ENCODE measurements at regions not wholly inside any gene's neighbourhood (a gene's known extent, or its start where the extent isn't known, plus 50 kb on each side); places are given as distances from the start of the nearest gene placed in this dataset.

DNA sequence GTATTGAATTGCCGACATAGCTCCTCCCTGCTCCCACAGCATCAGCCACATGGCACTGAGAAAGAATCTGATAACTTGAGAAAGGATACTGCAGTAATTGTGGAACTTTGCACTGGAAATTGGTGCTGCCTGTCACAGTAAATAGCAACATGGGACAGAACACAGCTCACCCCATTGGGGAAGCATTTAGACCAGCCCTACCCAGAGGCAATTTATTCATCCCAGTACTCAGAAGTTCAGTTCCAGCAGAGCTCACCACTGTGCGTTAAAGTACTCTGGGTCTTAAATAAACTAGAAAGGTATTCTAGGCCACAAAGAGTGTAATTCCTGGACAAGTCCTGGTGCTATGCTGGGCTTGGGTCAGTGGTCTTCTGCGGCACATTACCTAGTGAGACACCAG, 347.1 kb downstream of the PYDC2 start:
- WGBS: 96% methylated on average over 3 of the region's 3 CpGs
- H3K9me3 ChIP-seq (ENCODE audit: control insufficient read depth in 2 of 2, insufficient read depth in 1 of 2, low read length in 1 of 2): peaks cover 0 to 24% of the 10 kb centered on the region in 2 donors

GRCh38 chr3:191809326-191809949, 348.5 kb downstream of the PYDC2 start:
- DNase-seq (ENCODE audit: low read depth in 6 of 9, low spot score in 9 of 9): no peak
- H3K36me3 ChIP-seq (ENCODE audit: control insufficient read depth in 2 of 2, insufficient read depth in 2 of 2, low read length in 1 of 2): no peaks in the 10 kb centered on the region
- H3K27me3 ChIP-seq (ENCODE audit: control insufficient read depth in 2 of 2, insufficient read depth in 1 of 2, low read length in 1 of 2): no peaks in the 10 kb centered on the region
- H3K4me3 ChIP-seq (ENCODE audit: low read length in 2 of 2): no peak overlapping the region
- H3K9me3 ChIP-seq (ENCODE audit: control insufficient read depth in 2 of 2, insufficient read depth in 1 of 2, low read length in 1 of 2): peaks cover 0 to 21% of the 10 kb centered on the region in 2 donors
- H3K4me1 ChIP-seq (ENCODE audit: control insufficient read depth in 2 of 2, insufficient read depth in 2 of 2, low read length in 2 of 2): no peaks in the 10 kb centered on the region
- no peak overlapping the region for H3K27ac ChIP-seq (ENCODE audit: low read depth in 1 of 2, low read length in 1 of 2)
- 97% methylated on average over 1 of the region's 1 CpG for WGBS

More for the DNA sequence above, 347.1 kb downstream of the PYDC2 start:
- H3K4me3 ChIP-seq (ENCODE audit: low read length in 2 of 2): no peak overlapping the region
- no peaks in the 10 kb centered on the region for H3K27me3 ChIP-seq (ENCODE audit: control insufficient read depth in 2 of 2, insufficient read depth in 1 of 2, low read length in 1 of 2)
- no peak overlapping the region for H3K27ac ChIP-seq (ENCODE audit: low read depth in 1 of 2, low read length in 1 of 2)
- no peaks in the 10 kb centered on the region for H3K4me1 ChIP-seq (ENCODE audit: control insufficient read depth in 2 of 2, insufficient read depth in 2 of 2, low read length in 2 of 2)
- DNase-seq (ENCODE audit: low read depth in 6 of 9, low spot score in 9 of 9): no peak
- no peaks in the 10 kb centered on the region for H3K36me3 ChIP-seq (ENCODE audit: control insufficient read depth in 2 of 2, insufficient read depth in 2 of 2, low read length in 1 of 2)

GRCh38 chr3:191813245-191813644, 352.3 kb downstream of the PYDC2 start:
- Histone ChIP-seq H3K36me3 (ENCODE audit: control insufficient read depth in 2 of 2, insufficient read depth in 2 of 2, low read length in 1 of 2) (no peaks in the 10 kb centered on the region), H3K27ac (ENCODE audit: low read depth in 1 of 2, low read length in 1 of 2) (no peak overlapping the region), H3K9me3 (ENCODE audit: control insufficient read depth in 2 of 2, insufficient read depth in 1 of 2, low read length in 1 of 2) (peaks cover 0 to 4% of the 10 kb centered on the region in 2 donors), H3K27me3 (ENCODE audit: control insufficient read depth in 2 of 2, insufficient read depth in 1 of 2, low read length in 1 of 2) (no peaks in the 10 kb centered on the region), H3K4me3 (ENCODE audit: low read length in 2 of 2) (no peak overlapping the region), H3K4me1 (ENCODE audit: control insufficient read depth in 2 of 2, insufficient read depth in 2 of 2, low read length in 2 of 2) (no peaks in the 10 kb centered on the region)
- no peak for DNase-seq (ENCODE audit: low read depth in 6 of 9, low spot score in 9 of 9)

GRCh38 chr3:191848818-191849217, 387.9 kb downstream of the PYDC2 start:
- H3K27me3 ChIP-seq (ENCODE audit: control insufficient read depth in 2 of 2, insufficient read depth in 1 of 2, low read length in 1 of 2): no peaks in the 10 kb centered on the region
- no peak for DNase-seq (ENCODE audit: low read depth in 6 of 9, low spot score in 9 of 9)
- no peak overlapping the region for H3K4me3 ChIP-seq (ENCODE audit: low read length in 2 of 2)
- H3K9me3 ChIP-seq (ENCODE audit: control insufficient read depth in 2 of 2, insufficient read depth in 1 of 2, low read length in 1 of 2): peaks cover 0 to 3% of the 10 kb centered on the region in 2 donors
- no peak overlapping the region for H3K27ac ChIP-seq (ENCODE audit: low read depth in 1 of 2, low read length in 1 of 2)
- H3K36me3 ChIP-seq (ENCODE audit: control insufficient read depth in 2 of 2, insufficient read depth in 2 of 2, low read length in 1 of 2): no peaks in the 10 kb centered on the region
- no peaks in the 10 kb centered on the region for H3K4me1 ChIP-seq (ENCODE audit: control insufficient read depth in 2 of 2, insufficient read depth in 2 of 2, low read length in 2 of 2)

GRCh38 chr3:191859531-191859930, 398.6 kb downstream of the PYDC2 start:
- 96% methylated on average over 3 of the region's 3 CpGs for WGBS
- H3K27me3 ChIP-seq (ENCODE audit: control insufficient read depth in 2 of 2, insufficient read depth in 1 of 2, low read length in 1 of 2): no peaks in the 10 kb centered on the region
- no peak overlapping the region for H3K4me3 ChIP-seq (ENCODE audit: low read length in 2 of 2)
- DNase-seq (ENCODE audit: low read depth in 6 of 9, low spot score in 9 of 9): no peak
- H3K27ac ChIP-seq (ENCODE audit: low read depth in 1 of 2, low read length in 1 of 2): no peak overlapping the region
- H3K4me1 ChIP-seq (ENCODE audit: control insufficient read depth in 2 of 2, insufficient read depth in 2 of 2, low read length in 2 of 2): no peaks in the 10 kb centered on the region
- H3K9me3 ChIP-seq (ENCODE audit: control insufficient read depth in 2 of 2, insufficient read depth in 1 of 2, low read length in 1 of 2): no peaks in the 10 kb centered on the region
- no peaks in the 10 kb centered on the region for H3K36me3 ChIP-seq (ENCODE audit: control insufficient read depth in 2 of 2, insufficient read depth in 2 of 2, low read length in 1 of 2)

- H3K4me3 ChIP-seq (ENCODE audit: low read length in 2 of 2): no peak overlapping the region
- WGBS: 75% methylated on average over 5 of the region's 5 CpGs
- no peak overlapping the region for H3K27ac ChIP-seq (ENCODE audit: low read depth in 1 of 2, low read length in 1 of 2)
- H3K27me3 ChIP-seq (ENCODE audit: control insufficient read depth in 2 of 2, insufficient read depth in 1 of 2, low read length in 1 of 2): no peaks in the 10 kb centered on the region
- no peaks in the 10 kb centered on the region for H3K36me3 ChIP-seq (ENCODE audit: control insufficient read depth in 2 of 2, insufficient read depth in 2 of 2, low read length in 1 of 2)
- H3K9me3 ChIP-seq (ENCODE audit: control insufficient read depth in 2 of 2, insufficient read depth in 1 of 2, low read length in 1 of 2): peaks cover 0 to 2% of the 10 kb centered on the region in 2 donors
- no peak for DNase-seq (ENCODE audit: low read depth in 6 of 9, low spot score in 9 of 9)
- H3K4me1 ChIP-seq (ENCODE audit: control insufficient read depth in 2 of 2, insufficient read depth in 2 of 2, low read length in 2 of 2): no peaks in the 10 kb centered on the region
Observed at GRCh38 chr3:191869738-191870415, 408.9 kb downstream of the PYDC2 start.

GRCh38 chr3:191873736-191874135, 412.8 kb downstream of the PYDC2 start:
- H3K36me3 ChIP-seq (ENCODE audit: control insufficient read depth in 2 of 2, insufficient read depth in 2 of 2, low read length in 1 of 2): no peaks in the 10 kb centered on the region
- H3K4me3 ChIP-seq (ENCODE audit: low read length in 2 of 2): no peak overlapping the region
- DNase-seq (ENCODE audit: low read depth in 6 of 9, low spot score in 9 of 9): no peak
- H3K4me1 ChIP-seq (ENCODE audit: control insufficient read depth in 2 of 2, insufficient read depth in 2 of 2, low read length in 2 of 2): no peaks in the 10 kb centered on the region
- WGBS: 97% methylated on average over 2 of the region's 2 CpGs
- no peak overlapping the region for H3K27ac ChIP-seq (ENCODE audit: low read depth in 1 of 2, low read length in 1 of 2)
- peaks cover 0 to 2% of the 10 kb centered on the region in 2 donors for H3K9me3 ChIP-seq (ENCODE audit: control insufficient read depth in 2 of 2, insufficient read depth in 1 of 2, low read length in 1 of 2)
- no peaks in the 10 kb centered on the region for H3K27me3 ChIP-seq (ENCODE audit: control insufficient read depth in 2 of 2, insufficient read depth in 1 of 2, low read length in 1 of 2)

- 81% methylated on average over 3 of the region's 3 CpGs for WGBS
Observed at GRCh38 chr3:191882289-191882688, 421.3 kb downstream of the PYDC2 start.

GRCh38 chr3:191884132-191884531, 423.2 kb downstream of the PYDC2 start:
- no peak for DNase-seq (ENCODE audit: low read depth in 6 of 9, low spot score in 9 of 9)
- H3K4me3 ChIP-seq (ENCODE audit: low read length in 2 of 2): no peak overlapping the region
- H3K36me3 ChIP-seq (ENCODE audit: control insufficient read depth in 2 of 2, insufficient read depth in 2 of 2, low read length in 1 of 2): no peaks in the 10 kb centered on the region
- H3K4me1 ChIP-seq (ENCODE audit: control insufficient read depth in 2 of 2, insufficient read depth in 2 of 2, low read length in 2 of 2): no peaks in the 10 kb centered on the region
- H3K27me3 ChIP-seq (ENCODE audit: control insufficient read depth in 2 of 2, insufficient read depth in 1 of 2, low read length in 1 of 2): no peaks in the 10 kb centered on the region
- H3K27ac ChIP-seq (ENCODE audit: low read depth in 1 of 2, low read length in 1 of 2): no peak overlapping the region
- no peaks in the 10 kb centered on the region for H3K9me3 ChIP-seq (ENCODE audit: control insufficient read depth in 2 of 2, insufficient read depth in 1 of 2, low read length in 1 of 2)

More at GRCh38 chr3:191882289-191882688, 421.3 kb downstream of the PYDC2 start:
- Histone ChIP-seq H3K4me3 (ENCODE audit: low read length in 2 of 2) (no peak overlapping the region), H3K27me3 (ENCODE audit: control insufficient read depth in 2 of 2, insufficient read depth in 1 of 2, low read length in 1 of 2) (no peaks in the 10 kb centered on the region), H3K9me3 (ENCODE audit: control insufficient read depth in 2 of 2, insufficient read depth in 1 of 2, low read length in 1 of 2) (no peaks in the 10 kb centered on the region), H3K4me1 (ENCODE audit: control insufficient read depth in 2 of 2, insufficient read depth in 2 of 2, low read length in 2 of 2) (no peaks in the 10 kb centered on the region), H3K36me3 (ENCODE audit: control insufficient read depth in 2 of 2, insufficient read depth in 2 of 2, low read length in 1 of 2) (no peaks in the 10 kb centered on the region), H3K27ac (ENCODE audit: low read depth in 1 of 2, low read length in 1 of 2) (no peak overlapping the region)
- no peak for DNase-seq (ENCODE audit: low read depth in 6 of 9, low spot score in 9 of 9)

Measured in thymus (tissue), 11 donors.